ENCODE measurements at regions not wholly inside any gene's neighbourhood (a gene's known extent, or its start where the extent isn't known, plus 50 kb on each side); places are given as distances from the start of the nearest gene placed in this dataset.
"Not testable (repeated sequence)": the region's sequence is repeated elsewhere in the genome, so short reads cannot be mapped to it uniquely, and the experiment has no call there.

- Histone ChIP-seq H3K4me1 (no peaks in the 10 kb centered on the region), H3K4me3 (no peak overlapping the region), H3K27me3 (replicated peaks in 1 of 7) (no peaks in the 10 kb centered on the region), H3K9me3 (peaks cover 0 to 21% (median 7%) of the 10 kb centered on the region in 8 donors), H3K27ac (no peak overlapping the region), H3K36me3 (no peaks in the 10 kb centered on the region)
- intact Hi-C loops (cut with DNase I; ENCODE audit: low total_unique reads) = no loop called here
- DNase-seq = no peak
- 53 to 61% (median 55%) methylated on average over 5 of the region's 5 CpGs for WGBS, 5 donors
- TF ChIP-seq CTCF (IDR thresholded peaks at IDR 0.05 in 8 of 11, conservative IDR thresholded peaks at IDR 0.05 in 3 of 11) = peak in 6 of 11 experiments; percentile 22 to 56 (median 32)
- no peak for TF ChIP-seq POLR2A (IDR thresholded peaks at IDR 0.05)
- no peak for TF ChIP-seq POLR2AphosphoS5 (IDR thresholded peaks at IDR 0.05)
These were observed 106.0 kb upstream of the TMTC1 start for GRCh38 chr12:29889737-29890136.

DNA sequence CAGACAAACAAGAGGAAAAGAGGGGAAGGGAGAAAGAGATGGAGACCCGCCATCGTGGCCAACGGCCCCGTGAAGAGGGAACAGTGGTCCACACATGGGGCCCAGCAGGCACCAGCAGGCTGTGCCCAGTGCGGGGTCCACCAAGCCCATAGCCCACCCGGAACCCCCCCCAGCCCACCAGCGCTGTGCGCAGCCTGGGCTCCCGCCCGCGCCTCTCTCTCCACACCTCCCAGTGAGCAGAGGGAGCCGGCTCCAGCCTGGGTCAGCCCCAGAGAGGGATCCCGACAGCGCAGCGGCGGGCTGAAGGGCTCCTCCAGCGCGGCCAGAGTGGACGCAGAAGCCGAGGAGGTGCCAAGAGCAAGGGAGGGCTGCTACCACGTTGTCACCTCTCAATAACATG lies 105.0 kb upstream of the TMTC1 start:
- H3K36me3 ChIP-seq = no peaks in the 10 kb centered on the region
- no peak for DNase-seq
- H3K27ac ChIP-seq = no peak overlapping the region
- no peak overlapping the region for H3K4me3 ChIP-seq
- no peaks in the 10 kb centered on the region for H3K27me3 ChIP-seq (replicated peaks in 1 of 7)
- intact Hi-C loops (cut with DNase I; ENCODE audit: low total_unique reads) = no loop called here
- TF ChIP-seq POLR2AphosphoS5 (IDR thresholded peaks at IDR 0.05) (no peak), CTCF (IDR thresholded peaks at IDR 0.05 in 8 of 11, conservative IDR thresholded peaks at IDR 0.05 in 3 of 11) (no peak), POLR2A (IDR thresholded peaks at IDR 0.05) (no peak)
- peaks cover 0 to 25% (median 9%) of the 10 kb centered on the region in 8 donors for H3K9me3 ChIP-seq
- no peaks in the 10 kb centered on the region for H3K4me1 ChIP-seq
- 92 to 96% (median 93%) methylated on average over 13 to 21 of the region's 21 CpGs for WGBS, 5 donors

- peaks cover 0 to 31% (median 9%) of the 10 kb centered on the region in 8 donors for H3K9me3 ChIP-seq
- WGBS, 5 donors = 48 to 81% (median 65%) methylated on average over 4 of the region's 4 CpGs
- H3K27ac ChIP-seq; H3K27me3 ChIP-seq (replicated peaks in 1 of 7); intact Hi-C loops (cut with DNase I; ENCODE audit: low total_unique reads); H3K36me3 ChIP-seq; DNase-seq; H3K4me1 ChIP-seq; H3K4me3 ChIP-seq: not testable (repeated sequence)
These were observed 101.2 kb upstream of the TMTC1 start for GRCh38 chr12:29884957-29885356.

- 71 to 87% (median 77%) methylated on average over 4 of the region's 4 CpGs for whole genome bisulfite sequencing, 5 donors
These were observed 100.3 kb upstream of the TMTC1 start for GRCh38 chr12:29883941-29884554.

More at GRCh38 chr12:29883941-29884554, 100.3 kb upstream of the TMTC1 start:
- intact Hi-C loops (cut with DNase I; ENCODE audit: low total_unique reads) = no loop called here
- H3K9me3 ChIP-seq = peaks cover 0 to 29% (median 9%) of the 10 kb centered on the region in 8 donors
- H3K27me3 ChIP-seq (replicated peaks in 1 of 7) = no peaks in the 10 kb centered on the region
- TF ChIP-seq CTCF (IDR thresholded peaks at IDR 0.05 in 8 of 11, conservative IDR thresholded peaks at IDR 0.05 in 3 of 11) (no peak), POLR2A (IDR thresholded peaks at IDR 0.05) (no peak), POLR2AphosphoS5 (IDR thresholded peaks at IDR 0.05) (no peak)
- DNase-seq = no peak
- H3K4me1 ChIP-seq = no peaks in the 10 kb centered on the region
- no peak overlapping the region for H3K4me3 ChIP-seq
- H3K36me3 ChIP-seq = no peaks in the 10 kb centered on the region
- H3K27ac ChIP-seq = no peak overlapping the region

Data from spleen (tissue), 11 donors.